Uterus (tissue), 3 donors: ENCODE measurements at regions not wholly inside any gene's neighbourhood (a gene's known extent, or its start where the extent isn't known, plus 50 kb on each side); places are given as distances from the start of the nearest gene placed in this dataset.

Source experiments
- DNase-seq, 2 donors: peaks; one replicate each; pipeline ENCODE4 v3.0.0-alpha.2; 2019 to 2020
- H3K27ac ChIP-seq, 2 donors: fragments of 200-600 bp; sonication (generic); 1 replicate in 1 of 2; 2 replicates in 1 of 2; pipeline ENCODE4 v1.5.1; 2016 to 2018
- H3K27me3 ChIP-seq, 2 donors: fragments of 200-600 bp; sonication (generic); one replicate each; pipeline ENCODE4 v1.5.1; 2018 to 2019; ENCODE audit warnings: control low read depth in 1 of 2
- H3K36me3 ChIP-seq, 2 donors: fragments of 200-600 bp; sonication (generic); one replicate each; pipeline ENCODE4 v1.5.1; 2019; ENCODE audit warnings: control low read depth in 1 of 2
- H3K4me1 ChIP-seq, 2 donors: fragments of 200-600 bp; sonication (generic); one replicate each; pipeline ENCODE4 v1.5.1; 2018 to 2019; ENCODE audit warnings: control low read depth in 1 of 2
- H3K4me3 ChIP-seq, 2 donors: fragments of 200-600 bp; sonication (generic); 1 replicate in 1 of 2; 2 replicates in 1 of 2; pipeline ENCODE4 v1.5.1; 2018 to 2019; ENCODE audit warnings: mild to moderate bottlenecking in 1 of 2
- H3K9me3 ChIP-seq, 2 donors: fragments of 200-600 bp; sonication (generic); one replicate each; pipeline ENCODE4 v1.5.1; 2019; ENCODE audit warnings: control low read depth in 1 of 2
- POLR2A ChIP-seq, 2 donors: fragments of 450-650 bp; IDR thresholded peaks; one replicate each; pipeline ENCODE4 v1.6.1; 2016; ENCODE audit warnings: antibody characterized with exemption in 2 of 2, mild to moderate bottlenecking in 1 of 2, moderate library complexity in 1 of 2
- intact Hi-C: fragments of 100-400 bp; cut with DNase I; formaldehyde crosslinking; loops from one replicate; pipeline ENCODE4 v1.15.1; 2023; ENCODE audit warnings: low total_unique reads
- TF ChIP-seq, protein P1 (sequence below), 4 experiments: fragments of 200-600 bp in 2 of 4; fragments of 450-650 bp in 2 of 4; sonication (generic) in 2 of 4; IDR thresholded peaks; one replicate each; pipeline ENCODE4 v1.5.1; 2016 to 2019; ENCODE audit warnings: antibody characterized with exemption in 4 of 4, mild to moderate bottlenecking in 2 of 4, moderate library complexity in 1 of 4
- donor health status: DM: yes; HTN: yes; CAD: no.

DNA sequence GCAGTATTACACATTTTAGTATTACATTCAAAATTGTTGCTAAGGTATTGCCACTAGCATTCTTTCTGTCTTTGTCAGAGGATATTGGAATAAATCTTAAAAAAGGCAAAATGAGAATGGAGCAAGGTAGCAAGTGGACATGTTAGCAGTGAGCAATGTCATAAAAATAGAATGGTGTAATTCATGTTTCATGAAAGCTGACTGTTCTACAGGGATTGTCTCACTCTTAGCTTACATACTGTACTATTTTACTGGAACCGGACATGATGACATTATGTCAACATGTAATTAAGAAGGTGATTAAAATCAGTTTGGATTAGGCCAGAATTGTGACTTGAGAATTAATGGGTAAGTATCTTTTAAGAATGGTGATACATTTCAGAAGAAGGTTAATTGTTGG, 1086.2 kb downstream of the STIM2 start:
- no peak overlapping the region for H3K4me3 ChIP-seq
- no peaks in the 10 kb centered on the region for H3K36me3 ChIP-seq
- no peak for TF ChIP-seq POLR2A (IDR thresholded peaks at IDR 0.05)
- TF ChIP-seq, protein P1, sequence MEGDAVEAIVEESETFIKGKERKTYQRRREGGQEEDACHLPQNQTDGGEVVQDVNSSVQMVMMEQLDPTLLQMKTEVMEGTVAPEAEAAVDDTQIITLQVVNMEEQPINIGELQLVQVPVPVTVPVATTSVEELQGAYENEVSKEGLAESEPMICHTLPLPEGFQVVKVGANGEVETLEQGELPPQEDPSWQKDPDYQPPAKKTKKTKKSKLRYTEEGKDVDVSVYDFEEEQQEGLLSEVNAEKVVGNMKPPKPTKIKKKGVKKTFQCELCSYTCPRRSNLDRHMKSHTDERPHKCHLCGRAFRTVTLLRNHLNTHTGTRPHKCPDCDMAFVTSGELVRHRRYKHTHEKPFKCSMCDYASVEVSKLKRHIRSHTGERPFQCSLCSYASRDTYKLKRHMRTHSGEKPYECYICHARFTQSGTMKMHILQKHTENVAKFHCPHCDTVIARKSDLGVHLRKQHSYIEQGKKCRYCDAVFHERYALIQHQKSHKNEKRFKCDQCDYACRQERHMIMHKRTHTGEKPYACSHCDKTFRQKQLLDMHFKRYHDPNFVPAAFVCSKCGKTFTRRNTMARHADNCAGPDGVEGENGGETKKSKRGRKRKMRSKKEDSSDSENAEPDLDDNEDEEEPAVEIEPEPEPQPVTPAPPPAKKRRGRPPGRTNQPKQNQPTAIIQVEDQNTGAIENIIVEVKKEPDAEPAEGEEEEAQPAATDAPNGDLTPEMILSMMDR (IDR thresholded peaks at IDR 0.05), result no peak
- H3K27ac ChIP-seq, result no peak overlapping the region
- no peaks in the 10 kb centered on the region for H3K9me3 ChIP-seq
- intact Hi-C loops, result no loop called here
- no peak for DNase-seq
- H3K27me3 ChIP-seq, result no peaks in the 10 kb centered on the region
- no peaks in the 10 kb centered on the region for H3K4me1 ChIP-seq

- no peak for TF ChIP-seq POLR2A (IDR thresholded peaks at IDR 0.05)
- TF ChIP-seq, protein P1 (IDR thresholded peaks at IDR 0.05), result no peak
- intact Hi-C loops, result no loop called here
- DNase-seq, result no peak
Observed at GRCh38 chr4:27947302-27947701, 1086.7 kb downstream of the STIM2 start.

GRCh38 chr4:27964095-27964494, 1103.5 kb downstream of the STIM2 start:
- Histone ChIP-seq H3K36me3 (no peaks in the 10 kb centered on the region), H3K4me3 (no peak overlapping the region), H3K9me3 (no peaks in the 10 kb centered on the region), H3K27ac (no peak overlapping the region), H3K4me1 (no peaks in the 10 kb centered on the region), H3K27me3 (no peaks in the 10 kb centered on the region)
- no peak for DNase-seq
- no peak for TF ChIP-seq POLR2A (IDR thresholded peaks at IDR 0.05)
- TF ChIP-seq, protein P1 (IDR thresholded peaks at IDR 0.05), result no peak
- intact Hi-C loops, result no loop called here

More at GRCh38 chr4:27947302-27947701, 1086.7 kb downstream of the STIM2 start:
- no peaks in the 10 kb centered on the region for H3K27me3 ChIP-seq
- H3K4me1 ChIP-seq, result no peaks in the 10 kb centered on the region
- no peak overlapping the region for H3K27ac ChIP-seq
- no peak overlapping the region for H3K4me3 ChIP-seq
- H3K9me3 ChIP-seq, result no peaks in the 10 kb centered on the region
- H3K36me3 ChIP-seq, result no peaks in the 10 kb centered on the region

DNA sequence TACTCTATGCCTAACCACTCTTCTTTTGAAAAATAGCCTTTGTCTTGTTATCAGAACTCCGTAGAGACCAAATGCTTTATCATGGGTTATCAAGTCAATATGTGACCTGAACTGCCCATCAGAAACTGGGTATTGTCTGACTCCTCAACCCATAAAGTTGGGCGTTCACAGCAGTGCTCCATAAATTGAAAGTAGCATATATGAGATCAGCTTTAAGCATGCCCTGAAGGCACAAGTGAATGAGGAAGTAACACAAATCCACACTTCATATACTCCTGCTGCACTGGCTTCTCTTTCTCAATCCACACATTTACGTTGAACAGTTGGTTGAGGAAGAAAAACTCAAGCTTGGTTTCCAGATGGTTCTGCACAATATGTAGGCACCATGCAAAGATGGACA, 1106.0 kb downstream of the STIM2 start:
- intact Hi-C loops, result no loop called here
- TF ChIP-seq, protein P1 (IDR thresholded peaks at IDR 0.05), result no peak
- no peak for TF ChIP-seq POLR2A (IDR thresholded peaks at IDR 0.05)
- Histone ChIP-seq H3K4me3 (no peak overlapping the region), H3K9me3 (no peaks in the 10 kb centered on the region), H3K27ac (no peak overlapping the region), H3K27me3 (no peaks in the 10 kb centered on the region), H3K4me1 (no peaks in the 10 kb centered on the region), H3K36me3 (no peaks in the 10 kb centered on the region)
- no peak for DNase-seq

DNA sequence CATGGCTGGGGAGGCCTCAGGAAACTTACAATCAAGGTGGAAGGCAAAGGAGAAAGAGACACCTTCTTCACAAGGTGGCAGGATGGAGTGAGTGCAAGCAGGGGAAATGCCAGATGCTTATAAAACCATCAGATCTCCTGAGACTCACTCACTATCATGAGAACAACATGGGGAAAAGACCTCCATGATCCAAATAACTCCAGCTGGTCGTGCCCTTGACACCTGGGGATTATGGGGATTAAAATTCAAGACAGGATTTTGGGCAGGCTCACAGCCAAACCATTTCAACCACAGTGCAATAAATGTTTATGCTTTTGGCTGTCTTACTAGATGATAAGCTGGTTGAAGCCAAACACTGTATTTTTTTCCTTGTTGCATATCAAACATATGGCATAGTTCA, 1112.4 kb downstream of the STIM2 start:
- no peaks in the 10 kb centered on the region for H3K27me3 ChIP-seq
- H3K4me1 ChIP-seq, result no peaks in the 10 kb centered on the region
- H3K9me3 ChIP-seq, result no peaks in the 10 kb centered on the region
- no peaks in the 10 kb centered on the region for H3K36me3 ChIP-seq
- no peak overlapping the region for H3K4me3 ChIP-seq
- intact Hi-C loops, result no loop called here
- TF ChIP-seq, protein P1 (IDR thresholded peaks at IDR 0.05), result no peak
- TF ChIP-seq POLR2A (IDR thresholded peaks at IDR 0.05), result no peak
- no peak overlapping the region for H3K27ac ChIP-seq
- no peak for DNase-seq
